HUES48 (cell line): ENCODE measurements at regions not wholly inside any gene's neighbourhood (a gene's known extent, or its start where the extent isn't known, plus 50 kb on each side); places are given as distances from the start of the nearest gene placed in this dataset.

ENCODE experiments used
- H3K27ac ChIP-seq: one replicate; pipeline ENCODE4 v1.7.0; 2013; ENCODE audit warnings: low read depth, low read length, inconsistent platforms
- H3K27me3 ChIP-seq: 2 replicates; pipeline ENCODE4 v1.6.1; 2013; ENCODE audit warnings: mild to moderate bottlenecking, low read length; ENCODE audit not compliant: control insufficient read depth, insufficient read depth
- H3K36me3 ChIP-seq: 2 replicates; pipeline ENCODE4 v1.6.1; 2013; ENCODE audit warnings: low read length; ENCODE audit not compliant: control insufficient read depth, insufficient read depth
- H3K4me1 ChIP-seq: 2 replicates; pipeline ENCODE4 v1.6.1; 2013; ENCODE audit warnings: mild to moderate bottlenecking, low read length; ENCODE audit not compliant: control insufficient read depth, insufficient read depth
- H3K4me3 ChIP-seq: 2 replicates; pipeline ENCODE4 v1.5.1; 2013; ENCODE audit warnings: mild to moderate bottlenecking, low read depth, low read length
- H3K9ac ChIP-seq: 2 replicates; pipeline ENCODE4 v1.6.1; 2013; ENCODE audit warnings: mild to moderate bottlenecking, low read depth, low read length, moderate library complexity
- H3K9me3 ChIP-seq: 2 replicates; pipeline ENCODE4 v1.6.1; 2013; ENCODE audit warnings: low read length; ENCODE audit not compliant: control insufficient read depth, insufficient read depth

GRCh38 chr6:137701942-137702341 lies 165.1 kb upstream of the TNFAIP3 start:
- Histone ChIP-seq H3K27ac (no peak overlapping the region), H3K36me3 (no peaks in the 10 kb centered on the region), H3K4me1 (0 out of 2 replicates have a peak, but pooled peaks cover 3% of the 10 kb centered on the region), H3K4me3 (no peak overlapping the region), H3K27me3 (no peaks in the 10 kb centered on the region), H3K9ac (no peak overlapping the region), H3K9me3 (no peaks in the 10 kb centered on the region)

GRCh38 chr6:137702791-137703424 lies 164.2 kb upstream of the TNFAIP3 start:
- Histone ChIP-seq H3K4me3 (no peak overlapping the region), H3K36me3 (no peaks in the 10 kb centered on the region), H3K9me3 (no peaks in the 10 kb centered on the region), H3K27me3 (no peaks in the 10 kb centered on the region), H3K9ac (no peak overlapping the region), H3K4me1 (no peaks in the 10 kb centered on the region), H3K27ac (no peak overlapping the region)

- H3K27ac ChIP-seq = no peak overlapping the region
- no peaks in the 10 kb centered on the region for H3K9me3 ChIP-seq
- no peaks in the 10 kb centered on the region for H3K27me3 ChIP-seq
- H3K36me3 ChIP-seq = no peaks in the 10 kb centered on the region
- H3K9ac ChIP-seq = no peak overlapping the region
- H3K4me3 ChIP-seq = no peak overlapping the region
- no peaks in the 10 kb centered on the region for H3K4me1 ChIP-seq
These were observed 162.3 kb upstream of the TNFAIP3 start for GRCh38 chr6:137704802-137705159.

- no peak overlapping the region for H3K4me3 ChIP-seq
- H3K9ac ChIP-seq = no peak overlapping the region
- H3K36me3 ChIP-seq = no peaks in the 10 kb centered on the region
- no peaks in the 10 kb centered on the region for H3K4me1 ChIP-seq
- H3K9me3 ChIP-seq = no peaks in the 10 kb centered on the region
- no peak overlapping the region for H3K27ac ChIP-seq
- no peaks in the 10 kb centered on the region for H3K27me3 ChIP-seq
These were observed 161.6 kb upstream of the TNFAIP3 start for GRCh38 chr6:137705160-137706082.

- H3K9ac ChIP-seq = no peak overlapping the region
- H3K4me3 ChIP-seq = no peak overlapping the region
- H3K27me3 ChIP-seq = no peaks in the 10 kb centered on the region
- no peaks in the 10 kb centered on the region for H3K9me3 ChIP-seq
- H3K36me3 ChIP-seq = no peaks in the 10 kb centered on the region
- no peaks in the 10 kb centered on the region for H3K4me1 ChIP-seq
- H3K27ac ChIP-seq = no peak overlapping the region
These were observed 160.8 kb upstream of the TNFAIP3 start for GRCh38 chr6:137706083-137706750.

- Histone ChIP-seq H3K9me3 (no peaks in the 10 kb centered on the region), H3K27ac (no peak overlapping the region), H3K9ac (no peak overlapping the region), H3K27me3 (no peaks in the 10 kb centered on the region), H3K4me3 (no peak overlapping the region), H3K36me3 (no peaks in the 10 kb centered on the region), H3K4me1 (no peaks in the 10 kb centered on the region)
These were observed 159.9 kb upstream of the TNFAIP3 start for GRCh38 chr6:137707038-137707589.

- no peaks in the 10 kb centered on the region for H3K4me1 ChIP-seq
- no peak overlapping the region for H3K4me3 ChIP-seq
- no peaks in the 10 kb centered on the region for H3K9me3 ChIP-seq
- no peaks in the 10 kb centered on the region for H3K36me3 ChIP-seq
- no peak overlapping the region for H3K9ac ChIP-seq
- no peaks in the 10 kb centered on the region for H3K27me3 ChIP-seq
- H3K27ac ChIP-seq = no peak overlapping the region
These were observed 159.3 kb upstream of the TNFAIP3 start for GRCh38 chr6:137707590-137708360.

GRCh38 chr6:137708481-137708880 lies 158.6 kb upstream of the TNFAIP3 start:
- H3K27ac ChIP-seq = no peak overlapping the region
- H3K4me3 ChIP-seq = no peak overlapping the region
- H3K27me3 ChIP-seq = no peaks in the 10 kb centered on the region
- no peaks in the 10 kb centered on the region for H3K36me3 ChIP-seq
- H3K9ac ChIP-seq = no peak overlapping the region
- no peaks in the 10 kb centered on the region for H3K9me3 ChIP-seq
- no peaks in the 10 kb centered on the region for H3K4me1 ChIP-seq

- Histone ChIP-seq H3K36me3 (no peaks in the 10 kb centered on the region), H3K9ac (no peak overlapping the region), H3K9me3 (no peaks in the 10 kb centered on the region), H3K4me3 (no peak overlapping the region), H3K27me3 (no peaks in the 10 kb centered on the region), H3K27ac (no peak overlapping the region), H3K4me1 (no peaks in the 10 kb centered on the region)
These were observed 157.4 kb upstream of the TNFAIP3 start for GRCh38 chr6:137709424-137710236.

- H3K36me3 ChIP-seq = no peaks in the 10 kb centered on the region
- no peaks in the 10 kb centered on the region for H3K4me1 ChIP-seq
- H3K9ac ChIP-seq = no peak overlapping the region
- no peak overlapping the region for H3K27ac ChIP-seq
- no peaks in the 10 kb centered on the region for H3K27me3 ChIP-seq
- no peak overlapping the region for H3K4me3 ChIP-seq
- H3K9me3 ChIP-seq = no peaks in the 10 kb centered on the region
These were observed 155.1 kb upstream of the TNFAIP3 start for GRCh38 chr6:137711972-137712371.
